Osteocyte (in vitro differentiated cells): ENCODE measurements at regions not wholly inside any gene's neighbourhood (a gene's known extent, or its start where the extent isn't known, plus 50 kb on each side); places are given as distances from the start of the nearest gene placed in this dataset.

Experiments used
- DNase-seq: peaks from one replicate; pipeline ENCODE4 v3.0.0; 2021; ENCODE audit warnings: mixed read lengths; ENCODE audit not compliant: unreplicated experiment; ENCODE audit errors: extremely low spot score
- H3K27ac Mint-ChIP-seq: one replicate; pipeline ENCODE4 v1.8.0; 2021; ENCODE audit warnings: mild to moderate bottlenecking, mixed read lengths; ENCODE audit not compliant: unreplicated experiment
- H3K27me3 Mint-ChIP-seq: one replicate; pipeline ENCODE4 v1.8.0; 2021; ENCODE audit warnings: mixed read lengths; ENCODE audit not compliant: unreplicated experiment
- H3K36me3 Mint-ChIP-seq: one replicate; pipeline ENCODE4 v1.8.0; 2021; ENCODE audit warnings: mixed read lengths; ENCODE audit not compliant: unreplicated experiment
- H3K4me1 Mint-ChIP-seq: one replicate; pipeline ENCODE4 v1.8.0; 2021; ENCODE audit warnings: mixed read lengths; ENCODE audit not compliant: unreplicated experiment
- H3K4me3 Mint-ChIP-seq: one replicate; pipeline ENCODE4 v1.8.0; 2021; ENCODE audit warnings: mild to moderate bottlenecking, moderate library complexity, mixed read lengths; ENCODE audit not compliant: unreplicated experiment
- H3K9me3 Mint-ChIP-seq: one replicate; pipeline ENCODE4 v1.8.0; 2021; ENCODE audit warnings: mixed read lengths; ENCODE audit not compliant: unreplicated experiment
- TF ChIP-seq, protein P1 (sequence below): fragments of 200-600 bp; sonication (generic); IDR thresholded peaks from 2 replicates; pipeline ENCODE4 v1.5.0; 2021; ENCODE audit warnings: antibody characterized with exemption, mild to moderate bottlenecking, moderate library complexity

DNA sequence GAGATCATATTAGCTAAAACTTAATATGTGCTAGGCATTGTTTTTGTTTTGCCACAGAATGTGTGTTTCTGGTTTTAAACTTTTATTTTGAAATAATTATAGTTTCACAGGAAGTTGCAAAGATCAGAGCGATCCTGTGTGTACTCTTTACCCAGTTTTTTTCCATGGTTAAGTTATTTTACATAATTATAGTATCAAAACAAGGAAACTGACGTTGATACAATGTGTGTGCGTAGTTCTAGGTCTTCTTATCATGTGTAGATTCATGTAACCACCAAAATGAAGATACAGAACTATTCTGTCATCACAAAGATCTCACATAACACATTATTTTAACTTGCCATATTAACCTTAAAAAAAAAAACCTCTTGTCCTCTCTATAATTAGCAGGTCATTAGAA lies 69.2 kb downstream of the BLTP1 start:
- no peaks in the 10 kb centered on the region for H3K27me3 Mint-ChIP-seq

GRCh38 chr4:122224348-122224747 lies 72.2 kb downstream of the BLTP1 start:
- Mint-ChIP-seq H3K4me1 (no peaks in the 10 kb centered on the region), H3K27me3 (no peaks in the 10 kb centered on the region), H3K9me3 (no peaks in the 10 kb centered on the region), H3K36me3 (peaks cover 24% of the 10 kb centered on the region), H3K4me3 (no peak overlapping the region), H3K27ac (no peak overlapping the region)
- TF ChIP-seq, protein P1, sequence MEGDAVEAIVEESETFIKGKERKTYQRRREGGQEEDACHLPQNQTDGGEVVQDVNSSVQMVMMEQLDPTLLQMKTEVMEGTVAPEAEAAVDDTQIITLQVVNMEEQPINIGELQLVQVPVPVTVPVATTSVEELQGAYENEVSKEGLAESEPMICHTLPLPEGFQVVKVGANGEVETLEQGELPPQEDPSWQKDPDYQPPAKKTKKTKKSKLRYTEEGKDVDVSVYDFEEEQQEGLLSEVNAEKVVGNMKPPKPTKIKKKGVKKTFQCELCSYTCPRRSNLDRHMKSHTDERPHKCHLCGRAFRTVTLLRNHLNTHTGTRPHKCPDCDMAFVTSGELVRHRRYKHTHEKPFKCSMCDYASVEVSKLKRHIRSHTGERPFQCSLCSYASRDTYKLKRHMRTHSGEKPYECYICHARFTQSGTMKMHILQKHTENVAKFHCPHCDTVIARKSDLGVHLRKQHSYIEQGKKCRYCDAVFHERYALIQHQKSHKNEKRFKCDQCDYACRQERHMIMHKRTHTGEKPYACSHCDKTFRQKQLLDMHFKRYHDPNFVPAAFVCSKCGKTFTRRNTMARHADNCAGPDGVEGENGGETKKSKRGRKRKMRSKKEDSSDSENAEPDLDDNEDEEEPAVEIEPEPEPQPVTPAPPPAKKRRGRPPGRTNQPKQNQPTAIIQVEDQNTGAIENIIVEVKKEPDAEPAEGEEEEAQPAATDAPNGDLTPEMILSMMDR, result peak; percentile 39
- DNase-seq, result no peak

More for the DNA sequence above, 69.2 kb downstream of the BLTP1 start:
- Mint-ChIP-seq H3K4me1 (no peaks in the 10 kb centered on the region), H3K27ac (no peak overlapping the region), H3K9me3 (no peaks in the 10 kb centered on the region), H3K36me3 (peaks cover 27% of the 10 kb centered on the region), H3K4me3 (no peak overlapping the region)
- no peak for DNase-seq
- TF ChIP-seq, protein P1, result no peak

DNA sequence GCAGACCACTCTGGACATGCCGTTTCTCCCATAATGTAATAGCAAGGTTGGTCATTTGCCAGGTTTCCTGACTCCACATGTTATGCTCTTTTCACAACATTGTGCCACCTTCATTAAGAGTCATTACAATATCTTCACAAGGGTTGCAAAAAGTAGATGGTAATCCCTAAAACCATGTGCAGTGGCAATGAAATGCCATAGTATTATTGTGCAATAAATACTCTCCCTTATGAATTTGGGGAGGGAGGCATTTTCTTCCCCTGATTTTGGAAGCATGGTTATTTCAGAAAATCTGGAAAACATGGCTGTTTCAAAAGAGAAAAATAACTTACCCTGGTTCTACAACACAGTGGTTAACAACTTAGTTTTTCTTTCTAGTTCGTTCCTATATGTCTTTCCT lies 75.1 kb downstream of the BLTP1 start:
- no peak overlapping the region for H3K4me3 Mint-ChIP-seq
- peaks cover 31% of the 10 kb centered on the region for H3K36me3 Mint-ChIP-seq
- H3K4me1 Mint-ChIP-seq, result no peaks in the 10 kb centered on the region
- H3K9me3 Mint-ChIP-seq, result no peaks in the 10 kb centered on the region
- no peak overlapping the region for H3K27ac Mint-ChIP-seq
- TF ChIP-seq, protein P1, result no peak
- no peaks in the 10 kb centered on the region for H3K27me3 Mint-ChIP-seq
- no peak for DNase-seq

- H3K27me3 Mint-ChIP-seq, result no peaks in the 10 kb centered on the region
- peaks cover 27% of the 10 kb centered on the region for H3K36me3 Mint-ChIP-seq
- TF ChIP-seq, protein P1, result no peak
- H3K4me3 Mint-ChIP-seq, result no peak overlapping the region
- H3K27ac Mint-ChIP-seq, result no peak overlapping the region
- H3K9me3 Mint-ChIP-seq, result no peaks in the 10 kb centered on the region
- no peaks in the 10 kb centered on the region for H3K4me1 Mint-ChIP-seq
- DNase-seq, result no peak
Observed at GRCh38 chr4:122229857-122230256, 77.7 kb downstream of the BLTP1 start.

DNA sequence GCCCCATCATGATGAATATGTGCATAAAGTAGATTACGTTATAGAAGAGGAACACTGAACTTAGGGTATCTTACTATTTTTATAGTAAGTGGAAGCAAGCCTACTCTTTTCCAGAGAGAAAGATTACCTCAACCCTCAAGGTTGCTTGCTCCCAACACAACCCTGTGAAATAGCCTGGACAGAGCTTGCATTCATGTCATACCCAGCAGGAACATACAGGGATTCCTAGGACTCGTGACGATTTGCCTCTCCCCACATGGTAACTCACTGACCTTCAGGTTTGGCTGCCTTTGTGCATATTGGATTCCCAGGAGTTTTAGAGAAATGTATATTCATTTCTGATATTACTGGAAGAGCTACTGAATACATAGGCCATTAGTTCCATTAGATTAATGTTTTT lies 80.5 kb downstream of the BLTP1 start:
- no peak for DNase-seq
- TF ChIP-seq, protein P1, result no peak
- H3K4me3 Mint-ChIP-seq, result no peak overlapping the region
- H3K27ac Mint-ChIP-seq, result no peak overlapping the region
- H3K9me3 Mint-ChIP-seq, result no peaks in the 10 kb centered on the region
- no peaks in the 10 kb centered on the region for H3K27me3 Mint-ChIP-seq
- peaks cover 27% of the 10 kb centered on the region for H3K36me3 Mint-ChIP-seq
- H3K4me1 Mint-ChIP-seq, result no peaks in the 10 kb centered on the region
